Renal cortex interstitium (tissue), 11 donors: ENCODE measurements at regions not wholly inside any gene's neighbourhood (a gene's known extent, or its start where the extent isn't known, plus 50 kb on each side); places are given as distances from the start of the nearest gene placed in this dataset.

Source experiments
- DNase-seq, 11 donors: peaks; one replicate each; pipeline ENCODE4 v3.0.0-alpha.2; 2013; ENCODE audit warnings: low read depth in 9 of 11, low spot score in 4 of 11; ENCODE audit errors: extremely low read depth in 1 of 11

DNA sequence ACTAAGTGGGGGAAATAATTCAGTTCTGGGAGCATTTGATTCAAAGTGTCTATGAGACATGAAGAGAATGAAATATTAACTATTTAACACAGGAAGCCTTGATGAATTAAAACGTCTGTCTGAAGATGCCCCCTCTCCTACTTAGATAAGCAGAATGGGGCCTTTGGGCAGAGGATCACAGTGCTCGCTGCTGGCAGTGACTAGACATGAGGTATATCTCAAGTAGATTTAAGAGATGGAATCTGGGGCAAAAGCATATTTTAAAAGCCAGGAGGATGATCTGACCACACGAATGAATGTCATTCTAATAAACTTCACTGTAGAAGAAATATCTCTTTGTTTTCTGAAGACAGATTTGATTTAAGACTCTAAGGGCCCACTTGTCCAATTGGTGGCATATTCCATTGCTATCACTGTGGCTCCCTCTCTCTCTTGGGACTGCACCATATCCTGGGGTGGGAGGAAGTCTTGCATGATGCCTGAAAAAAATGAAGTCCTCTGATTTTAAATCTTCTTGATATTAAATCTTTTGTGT lies 254.0 kb downstream of the MAN2A1 start:
- no peak for DNase-seq

DNA sequence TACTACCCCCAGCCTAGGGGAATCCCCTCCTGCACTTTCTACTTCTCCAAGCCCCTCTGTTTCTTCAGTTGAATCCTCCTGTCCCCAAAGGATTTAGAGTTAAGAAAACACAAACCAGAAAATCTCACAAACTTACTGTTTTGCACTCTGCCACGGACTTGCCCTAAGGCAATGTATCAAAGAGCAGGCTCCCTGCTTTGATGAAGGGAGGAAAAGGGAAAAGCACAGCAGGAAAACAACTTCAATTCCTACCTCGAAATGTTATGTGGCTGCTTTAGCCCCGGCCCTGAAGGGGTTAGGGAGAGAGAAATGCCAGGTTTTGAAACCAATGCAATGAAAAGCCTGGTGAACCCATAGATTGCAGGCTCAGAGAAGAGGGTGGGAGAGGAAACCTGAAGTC lies 254.7 kb downstream of the MAN2A1 start:
- no peak for DNase-seq

DNA sequence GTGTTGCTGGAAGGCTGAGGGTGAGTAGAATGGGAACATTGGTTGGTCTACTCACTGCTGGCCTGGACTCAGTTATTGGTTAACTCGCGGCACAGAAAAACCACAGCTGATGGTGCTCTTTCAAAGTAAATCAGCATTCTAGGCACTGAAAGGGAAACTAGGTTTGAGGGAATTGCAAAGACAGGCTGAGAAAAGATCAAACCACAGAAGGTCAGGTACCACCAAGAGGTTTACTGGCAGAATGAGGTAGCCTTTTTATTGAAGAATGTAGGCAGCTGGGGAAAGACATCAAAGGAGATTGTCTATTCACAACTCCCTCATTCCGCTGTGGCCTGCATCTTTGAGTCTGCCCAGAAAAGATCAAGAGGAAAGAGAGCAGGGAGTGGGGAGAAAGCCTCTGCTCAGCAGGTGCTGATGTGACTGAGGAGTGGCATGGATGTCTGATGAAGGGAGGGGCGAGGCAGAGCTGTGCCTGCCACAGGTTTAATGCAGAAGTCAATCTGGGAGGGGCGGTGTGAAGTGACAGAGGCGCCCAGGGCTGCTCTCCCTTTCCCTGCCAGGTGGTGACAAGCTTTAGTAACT lies 255.5 kb downstream of the MAN2A1 start:
- no peak for DNase-seq

GRCh38 chr5:109945723-109946480 lies 256.2 kb downstream of the MAN2A1 start:
- DNase-seq, result no peak

DNA sequence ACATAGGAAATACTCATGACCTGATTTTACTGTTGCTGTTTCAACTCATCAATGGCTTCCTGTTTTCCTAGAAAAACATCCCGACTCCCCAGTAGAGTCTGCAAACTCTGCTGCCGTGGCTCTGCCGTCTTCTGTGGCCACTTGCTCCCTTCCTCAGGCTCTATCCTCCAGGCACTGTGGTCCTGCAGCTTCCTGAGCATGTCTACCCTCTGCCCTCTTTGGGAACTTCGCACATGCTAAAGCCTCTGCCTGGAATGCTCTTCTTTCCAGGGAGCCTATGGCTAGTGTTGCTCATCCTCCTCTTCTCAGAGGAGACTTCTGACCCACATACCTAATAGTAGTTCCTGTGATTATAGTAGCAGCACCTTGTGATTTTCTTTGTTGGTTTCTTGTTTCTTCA lies 256.9 kb downstream of the MAN2A1 start:
- no peak for DNase-seq

GRCh38 chr5:109947667-109948066 lies 257.9 kb downstream of the MAN2A1 start:
- no peak for DNase-seq

- no peak for DNase-seq
Measured at GRCh38 chr5:109950634-109951033, 260.9 kb downstream of the MAN2A1 start.

GRCh38 chr5:109951348-109951747 lies 261.6 kb downstream of the MAN2A1 start:
- DNase-seq, result no peak

DNA sequence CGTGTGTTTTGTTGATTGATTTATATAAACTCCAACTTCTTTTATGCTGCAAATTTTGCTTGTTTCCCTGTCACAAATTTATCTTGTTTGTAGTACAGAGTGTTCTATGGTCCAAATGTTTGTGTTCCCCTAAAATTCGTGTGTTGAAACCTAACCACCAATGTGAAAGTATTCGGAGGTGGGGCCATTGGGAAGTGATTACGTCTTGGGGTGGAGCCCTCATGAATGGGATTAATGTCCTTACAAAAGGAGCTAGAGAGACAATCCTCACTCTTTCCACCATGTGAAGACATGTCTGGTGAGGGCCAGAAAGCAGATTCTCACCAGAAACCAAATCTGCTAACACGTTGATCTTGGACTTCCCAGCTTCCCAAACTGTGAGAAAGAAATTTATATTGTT lies 262.0 kb downstream of the MAN2A1 start:
- DNase-seq, result no peak

- no peak for DNase-seq
Measured at GRCh38 chr5:109953761-109954160, 264.0 kb downstream of the MAN2A1 start.

GRCh38 chr5:109956884-109957283 lies 267.2 kb downstream of the MAN2A1 start:
- DNase-seq, result no peak

DNA sequence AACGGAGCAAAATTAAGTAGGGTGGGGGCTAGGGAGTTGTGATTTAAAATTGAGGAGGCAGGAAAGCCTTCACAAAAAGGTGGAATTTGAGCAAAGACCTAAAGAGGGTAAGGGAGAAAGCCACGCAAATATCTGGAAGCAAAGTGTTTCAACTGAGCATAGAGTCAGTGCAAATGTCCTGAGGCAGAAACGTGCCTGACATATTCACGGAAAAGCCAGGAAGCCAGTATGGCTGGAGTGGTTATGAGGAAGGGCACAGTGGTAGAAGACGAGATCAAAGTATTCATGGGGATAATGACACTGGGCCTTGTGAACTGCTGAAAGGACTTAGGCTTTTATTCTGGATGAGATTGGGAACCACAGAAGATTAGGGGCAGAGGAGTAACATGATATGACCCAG lies 268.4 kb downstream of the MAN2A1 start:
- DNase-seq, result no peak

GRCh38 chr5:109959652-109960051 lies 269.9 kb downstream of the MAN2A1 start:
- no peak for DNase-seq

DNA sequence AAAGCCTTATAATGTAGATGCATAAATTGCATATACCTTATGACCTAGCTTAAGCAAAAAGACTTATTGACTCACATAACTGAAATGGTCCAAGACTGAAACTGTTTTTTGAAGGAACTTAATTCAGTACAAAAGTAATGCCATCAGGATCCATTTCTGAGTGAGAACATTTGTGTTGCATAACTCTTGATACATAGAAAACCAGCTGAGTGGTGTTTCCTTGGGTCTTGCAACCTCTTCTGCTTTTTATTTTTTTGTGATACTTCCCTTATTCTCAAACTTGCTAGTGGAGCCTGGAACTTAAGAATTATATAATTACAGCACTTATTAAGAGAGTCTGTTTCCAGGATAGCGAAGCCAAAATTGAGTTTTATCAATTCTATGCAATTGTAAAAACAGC lies 272.0 kb downstream of the MAN2A1 start:
- DNase-seq, result no peak

DNA sequence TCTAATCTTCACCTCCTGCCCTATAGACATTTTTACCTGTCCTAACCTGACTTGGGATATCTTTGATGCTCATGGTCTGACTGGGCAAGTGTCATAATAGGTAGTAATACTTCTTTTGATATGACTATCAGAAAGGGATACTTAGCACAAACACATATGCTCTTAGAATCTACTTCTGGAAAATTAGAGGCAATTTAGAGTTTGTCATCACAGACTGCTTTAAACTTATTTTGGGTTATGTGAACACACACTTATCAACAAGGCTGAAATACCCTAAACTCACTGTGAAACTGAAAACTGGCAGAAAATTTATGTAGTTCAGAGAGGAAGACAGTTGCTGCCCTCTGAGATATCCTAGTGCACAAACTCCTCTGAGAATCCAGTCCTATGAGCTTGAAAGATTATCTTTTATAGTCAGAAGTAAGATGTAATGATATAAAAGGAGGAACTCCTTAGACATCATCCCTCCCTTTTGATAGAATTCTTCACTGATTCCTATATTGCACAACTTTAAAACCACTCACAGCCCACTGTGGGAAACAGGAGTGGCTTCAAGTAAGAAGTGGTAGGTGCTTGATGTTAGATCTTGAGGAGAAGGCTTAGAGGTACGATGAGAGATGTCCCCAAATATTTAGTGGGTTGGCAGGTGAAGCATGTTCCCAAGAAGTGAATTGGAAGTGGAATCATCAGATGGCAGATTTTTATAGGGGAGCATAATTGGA lies 273.3 kb downstream of the MAN2A1 start:
- DNase-seq, result no peak

DNA sequence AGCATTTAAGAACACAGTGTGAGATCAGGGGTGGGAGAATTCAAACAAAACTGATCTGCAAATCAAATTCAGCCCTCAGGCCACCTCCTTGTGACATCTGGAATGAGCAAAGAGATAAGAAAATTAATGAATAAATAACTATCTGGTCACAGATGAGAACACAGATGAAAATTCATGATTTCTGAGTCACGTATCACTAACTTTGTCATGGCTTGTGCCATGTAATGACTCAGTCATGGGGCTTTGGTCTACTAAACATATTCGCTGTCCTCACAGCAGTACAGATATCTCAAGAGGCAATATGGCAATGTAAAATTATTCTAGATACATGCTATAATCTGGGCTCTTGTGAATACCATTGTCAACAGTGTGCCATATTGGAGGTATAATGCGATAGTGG lies 274.4 kb downstream of the MAN2A1 start:
- DNase-seq, result no peak

GRCh38 chr5:109965634-109966033 lies 275.9 kb downstream of the MAN2A1 start:
- DNase-seq, result no peak

GRCh38 chr5:109971968-109972367 lies 282.2 kb downstream of the MAN2A1 start:
- no peak for DNase-seq

GRCh38 chr5:109981979-109982378 lies 292.3 kb downstream of the MAN2A1 start:
- no peak for DNase-seq

DNA sequence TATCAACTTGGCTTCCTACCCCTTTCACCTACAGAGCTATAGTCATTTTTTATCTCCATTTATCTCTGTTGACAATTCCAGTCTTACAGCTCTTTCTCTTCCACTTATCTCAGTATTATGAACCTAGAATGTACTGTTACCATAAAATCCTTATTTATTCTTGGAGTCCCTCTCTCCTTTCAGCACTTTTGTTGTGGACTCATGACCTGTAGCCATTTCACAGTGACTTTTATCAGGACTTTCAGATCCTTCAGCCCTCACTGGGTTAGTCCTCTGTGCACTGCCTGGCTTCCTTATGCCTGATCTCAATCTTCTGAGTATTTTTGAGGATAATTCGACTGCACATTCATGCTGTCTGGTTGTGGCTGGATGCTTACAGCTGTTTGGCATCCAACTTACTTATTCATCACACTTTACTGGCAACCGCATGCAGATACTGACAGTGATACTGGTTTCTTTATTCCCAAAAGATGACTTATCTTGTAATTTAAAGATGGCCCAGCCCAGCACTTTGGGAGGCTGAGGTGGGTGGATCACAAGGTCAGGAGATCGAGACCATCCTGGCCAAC lies 293.3 kb downstream of the MAN2A1 start:
- no peak for DNase-seq
